ENCODE measurements at regions not wholly inside any gene's neighbourhood (a gene's known extent, or its start where the extent isn't known, plus 50 kb on each side); places are given as distances from the start of the nearest gene placed in this dataset.
"Not testable (repeated sequence)": the region's sequence is repeated elsewhere in the genome, so short reads cannot be mapped to it uniquely, and the experiment has no call there.

- no peak for DNase-seq
Observed at GRCh38 chr6:141131616-141132015, 1001.1 kb upstream of the GJE1 start.

GRCh38 chr6:141123497-141123896 is 1009.2 kb upstream of the GJE1 start:
- DNase-seq, result no peak

- DNase-seq, result no peak
Observed at GRCh38 chr6:141123049-141123448, 1009.7 kb upstream of the GJE1 start.

GRCh38 chr6:141118991-141119390 is 1013.7 kb upstream of the GJE1 start:
- no peak for DNase-seq

GRCh38 chr6:141117874-141118273 is 1014.9 kb upstream of the GJE1 start:
- DNase-seq, result no peak

- DNase-seq, result no peak
Observed at GRCh38 chr6:141110481-141110880, 1022.2 kb upstream of the GJE1 start.

GRCh38 chr6:141107591-141108160 is 1025.0 kb upstream of the GJE1 start:
- no peak for DNase-seq

- no peak for DNase-seq
Observed at GRCh38 chr6:141105481-141105880, 1027.2 kb upstream of the GJE1 start.

- no peak for DNase-seq
Observed at GRCh38 chr6:141103246-141103645, 1029.5 kb upstream of the GJE1 start.

- no peak for DNase-seq
Observed at GRCh38 chr6:141097471-141097870, 1035.3 kb upstream of the GJE1 start.

GRCh38 chr6:141095308-141095707 is 1037.4 kb upstream of the GJE1 start:
- no peak for DNase-seq

- no peak for DNase-seq
Observed at GRCh38 chr6:141088171-141088570, 1044.6 kb upstream of the GJE1 start.

- DNase-seq, result no peak
Observed at GRCh38 chr6:141077355-141078333, 1055.1 kb upstream of the GJE1 start.

- DNase-seq, result no peak
Observed at GRCh38 chr6:141057761-141058160, 1075.0 kb upstream of the GJE1 start.

GRCh38 chr6:141056945-141057625 is 1075.6 kb upstream of the GJE1 start:
- no peak for DNase-seq

GRCh38 chr6:141050471-141050870 is 1082.3 kb upstream of the GJE1 start:
- no peak for DNase-seq

GRCh38 chr6:141048451-141048850 is 1084.3 kb upstream of the GJE1 start:
- DNase-seq, result no peak

GRCh38 chr6:141046496-141046895 is 1086.2 kb upstream of the GJE1 start:
- DNase-seq, result not testable (repeated sequence)

- no peak for DNase-seq
Observed at GRCh38 chr6:141041596-141042087, 1091.1 kb upstream of the GJE1 start.

- no peak for DNase-seq
Observed at GRCh38 chr6:141035312-141036200, 1097.2 kb upstream of the GJE1 start.

GRCh38 chr6:141033101-141033500 is 1099.6 kb upstream of the GJE1 start:
- no peak for DNase-seq

GRCh38 chr6:141029908-141030307 is 1102.8 kb upstream of the GJE1 start:
- no peak for DNase-seq

Measured in SIG-M5 (cell line).